Vagina (tissue), 2 donors: ENCODE measurements at regions not wholly inside any gene's neighbourhood (a gene's known extent, or its start where the extent isn't known, plus 50 kb on each side); places are given as distances from the start of the nearest gene placed in this dataset.

ENCODE experiments used
- POLR2A ChIP-seq, 2 donors: fragments of 450-650 bp; IDR thresholded peaks; one replicate each; pipeline ENCODE4 v1.6.1; 2017; ENCODE audit warnings: antibody characterized with exemption in 2 of 2, mild to moderate bottlenecking in 2 of 2, moderate library complexity in 2 of 2
- TF ChIP-seq, protein P1 (sequence below), 3 experiments: fragments of 450-650 bp in 2 of 3; fragments of 200-600 bp in 1 of 3; sonication (generic) in 1 of 3; IDR thresholded peaks; one replicate each; pipeline ENCODE4 v1.5.1; 2017 to 2019; ENCODE audit warnings: antibody characterized with exemption in 3 of 3, mild to moderate bottlenecking in 2 of 3, moderate library complexity in 2 of 3

- no peak for TF ChIP-seq POLR2A (IDR thresholded peaks at IDR 0.05)
- TF ChIP-seq, protein P1, sequence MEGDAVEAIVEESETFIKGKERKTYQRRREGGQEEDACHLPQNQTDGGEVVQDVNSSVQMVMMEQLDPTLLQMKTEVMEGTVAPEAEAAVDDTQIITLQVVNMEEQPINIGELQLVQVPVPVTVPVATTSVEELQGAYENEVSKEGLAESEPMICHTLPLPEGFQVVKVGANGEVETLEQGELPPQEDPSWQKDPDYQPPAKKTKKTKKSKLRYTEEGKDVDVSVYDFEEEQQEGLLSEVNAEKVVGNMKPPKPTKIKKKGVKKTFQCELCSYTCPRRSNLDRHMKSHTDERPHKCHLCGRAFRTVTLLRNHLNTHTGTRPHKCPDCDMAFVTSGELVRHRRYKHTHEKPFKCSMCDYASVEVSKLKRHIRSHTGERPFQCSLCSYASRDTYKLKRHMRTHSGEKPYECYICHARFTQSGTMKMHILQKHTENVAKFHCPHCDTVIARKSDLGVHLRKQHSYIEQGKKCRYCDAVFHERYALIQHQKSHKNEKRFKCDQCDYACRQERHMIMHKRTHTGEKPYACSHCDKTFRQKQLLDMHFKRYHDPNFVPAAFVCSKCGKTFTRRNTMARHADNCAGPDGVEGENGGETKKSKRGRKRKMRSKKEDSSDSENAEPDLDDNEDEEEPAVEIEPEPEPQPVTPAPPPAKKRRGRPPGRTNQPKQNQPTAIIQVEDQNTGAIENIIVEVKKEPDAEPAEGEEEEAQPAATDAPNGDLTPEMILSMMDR (IDR thresholded peaks at IDR 0.05) = no peak
Measured at GRCh38 chr14:97442363-97442762, 645.2 kb downstream of the VRK1 start.
